ENCODE measurements at regions not wholly inside any gene's neighbourhood (a gene's known extent, or its start where the extent isn't known, plus 50 kb on each side); places are given as distances from the start of the nearest gene placed in this dataset.

DNA sequence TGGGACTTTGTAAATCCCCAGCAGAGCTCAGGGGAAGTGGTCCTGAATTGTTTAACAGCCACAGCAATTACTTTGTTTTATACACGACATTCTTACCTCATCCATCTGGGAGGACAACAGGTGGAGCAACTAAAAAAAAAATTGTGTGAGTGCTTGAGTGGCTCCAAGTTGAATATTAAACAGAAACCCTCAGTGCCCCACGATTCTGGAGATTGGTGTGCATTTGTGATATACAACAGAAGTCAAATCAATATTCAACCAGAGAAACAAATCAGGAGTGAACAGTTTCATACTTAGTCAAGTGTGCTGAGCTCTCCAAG is 204.8 kb downstream of the HAPSTR1 start:
- no peak for DNase-seq (ENCODE audit: insufficient read length, low spot score)
- no peak for FAIRE-seq

DNA sequence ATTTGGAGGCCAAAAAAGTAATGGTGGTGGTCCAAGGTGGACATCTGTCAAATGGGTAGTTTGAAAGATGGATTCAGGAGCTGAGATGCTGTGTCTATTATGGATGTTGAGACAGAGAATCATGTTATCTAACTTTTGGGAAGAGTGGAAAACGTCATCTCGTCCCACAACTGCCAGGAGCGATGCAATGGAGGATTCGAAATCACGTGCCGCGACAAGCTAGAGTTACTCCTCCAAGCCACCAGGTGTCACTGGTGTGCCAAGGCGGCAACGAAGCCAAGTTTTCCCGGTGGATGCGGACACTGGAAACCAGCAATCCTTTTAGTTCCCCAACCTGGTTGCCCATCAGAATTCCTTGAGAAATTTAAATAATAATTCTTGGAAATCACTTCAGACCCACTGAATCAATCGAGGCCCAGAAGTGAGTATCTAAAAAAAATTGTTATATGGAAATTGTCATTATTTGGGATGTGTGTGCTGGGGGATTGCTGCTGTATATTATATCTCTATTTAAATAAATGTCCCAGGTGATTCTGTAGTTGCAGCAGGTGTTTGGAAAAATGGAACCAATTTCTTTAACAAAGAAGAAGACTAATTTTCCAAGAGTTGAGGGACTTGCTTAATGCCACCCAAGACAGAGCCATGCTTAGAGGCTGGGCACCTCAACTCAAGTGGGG is 206.1 kb downstream of the HAPSTR1 start:
- no peak for DNase-seq (ENCODE audit: insufficient read length, low spot score)
- FAIRE-seq = no peak

DNA sequence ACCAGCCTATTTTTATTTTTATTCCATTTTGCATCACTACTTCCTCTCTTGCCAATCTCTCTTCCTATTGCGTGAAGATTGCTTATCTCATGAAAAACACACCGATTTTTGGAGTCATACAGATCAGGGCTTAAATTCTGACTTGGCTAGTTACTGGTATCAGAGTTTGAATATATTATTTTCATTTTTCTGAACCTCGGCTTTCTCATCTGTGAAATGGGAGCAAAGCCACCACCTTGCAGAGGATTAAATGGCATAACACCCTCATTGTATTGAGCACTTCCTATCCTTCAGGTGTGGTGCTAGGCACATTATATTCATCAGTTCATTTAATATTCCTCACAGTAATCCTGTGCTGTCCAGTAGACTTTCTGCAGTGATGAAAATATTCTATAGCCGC is 208.8 kb downstream of the HAPSTR1 start:
- FAIRE-seq (no peak), DNase-seq (ENCODE audit: insufficient read length, low spot score) (no peak)

DNA sequence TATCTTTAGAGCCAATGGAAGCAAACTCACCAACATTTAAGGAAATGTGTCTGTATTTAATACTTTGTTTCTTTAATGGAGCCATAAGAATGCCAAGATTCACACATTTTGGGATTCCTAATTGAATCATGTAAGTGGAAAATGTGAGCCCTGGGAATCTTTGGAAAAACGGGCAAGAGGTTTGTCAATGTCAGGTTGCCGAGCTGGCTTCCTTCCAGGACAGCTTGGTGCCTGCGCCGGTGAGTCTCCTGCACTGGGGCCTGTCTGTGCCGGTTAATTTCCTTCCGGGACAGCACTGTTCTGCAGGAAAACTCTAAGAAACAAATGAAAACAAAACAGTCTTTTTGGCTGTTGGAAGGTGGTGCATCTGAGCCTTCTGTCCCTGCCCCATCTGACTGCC is 210.6 kb downstream of the HAPSTR1 start:
- no peak for FAIRE-seq

DNA sequence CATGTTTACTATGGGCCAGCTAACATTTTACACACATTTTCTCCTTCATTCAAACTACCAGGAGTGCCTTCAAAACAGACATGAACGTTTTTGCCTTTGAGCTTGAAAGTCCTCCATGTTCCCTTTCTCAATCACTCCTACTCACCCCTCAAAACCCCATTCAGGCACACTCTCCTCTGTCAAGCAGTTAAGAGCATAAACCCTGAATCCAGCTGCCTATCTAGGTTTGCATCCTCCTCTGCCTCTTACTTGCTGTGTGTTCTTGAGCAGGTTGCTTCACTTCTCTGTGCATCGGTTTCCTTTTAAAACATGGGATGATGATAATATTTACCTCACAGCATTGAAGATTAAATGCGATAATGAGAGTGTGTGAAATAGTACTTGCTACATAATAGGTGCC is 215.3 kb downstream of the HAPSTR1 start:
- FAIRE-seq (no peak), DNase-seq (ENCODE audit: insufficient read length, low spot score) (no peak)

More for the DNA sequence above, 210.6 kb downstream of the HAPSTR1 start:
- DNase-seq (ENCODE audit: insufficient read length, low spot score) = no peak

DNA sequence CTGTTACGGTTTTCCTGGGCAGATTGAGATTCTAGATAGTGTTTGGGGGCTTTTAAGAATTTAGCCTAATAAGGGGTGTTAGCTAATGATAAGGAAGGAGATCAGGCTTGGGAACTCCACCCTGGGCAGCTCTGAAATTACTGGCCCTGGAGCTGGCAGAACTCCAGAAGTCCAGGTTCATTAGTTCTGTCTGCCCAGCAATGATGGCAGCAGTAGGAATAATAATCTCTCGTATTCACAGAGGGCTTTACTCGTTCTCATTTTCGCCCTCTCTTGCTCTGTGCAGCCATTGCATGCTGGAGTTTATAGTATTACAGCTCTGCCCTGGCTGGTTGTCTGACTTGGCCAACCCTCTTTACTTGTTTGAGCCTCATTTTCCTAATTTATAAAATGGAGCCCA is 216.0 kb downstream of the HAPSTR1 start:
- DNase-seq (ENCODE audit: insufficient read length, low spot score) (no peak), FAIRE-seq (no peak)

DNA sequence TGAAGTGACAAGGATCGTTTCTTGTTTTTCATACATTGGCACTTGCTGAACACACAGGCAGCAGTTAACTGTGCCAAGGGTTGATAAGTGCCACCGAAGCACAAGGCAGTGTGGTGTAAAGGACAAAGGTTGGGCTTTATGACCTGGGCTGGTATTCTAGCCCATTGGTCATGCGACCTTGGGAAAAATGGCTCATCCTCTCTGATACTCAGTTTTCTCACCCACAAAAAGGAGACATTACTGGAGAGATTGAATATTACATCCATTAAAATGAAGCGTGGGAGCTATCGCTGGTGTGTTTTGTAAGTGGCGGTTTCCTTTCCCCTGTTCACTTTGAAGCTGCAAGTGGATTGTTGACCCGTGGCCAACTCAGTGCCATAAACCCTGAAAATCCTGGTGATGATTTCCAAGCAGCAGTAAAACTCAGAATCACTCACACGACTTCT is 216.9 kb downstream of the HAPSTR1 start:
- DNase-seq (ENCODE audit: insufficient read length, low spot score) (no peak), FAIRE-seq (no peak)

DNA sequence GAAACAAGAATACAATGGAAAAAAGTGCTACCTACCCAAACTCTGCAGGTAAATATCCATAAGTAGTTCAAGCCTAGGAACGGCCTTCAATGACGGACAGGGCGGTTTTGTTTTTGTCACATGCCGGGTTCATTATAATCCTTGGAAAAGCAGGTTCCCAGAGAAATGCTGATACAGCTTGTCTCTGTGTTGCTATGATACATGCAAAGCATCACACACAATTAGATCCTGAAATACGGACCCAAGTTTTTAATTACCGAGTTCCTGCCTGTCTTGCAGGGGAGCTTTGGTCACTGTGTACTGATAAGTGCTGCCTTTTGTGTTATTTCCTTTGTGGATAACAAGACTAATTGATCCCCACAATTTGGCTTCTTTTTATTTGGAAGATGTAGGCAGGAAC is 217.4 kb downstream of the HAPSTR1 start:
- DNase-seq (ENCODE audit: insufficient read length, low spot score) (no peak), FAIRE-seq (no peak)

DNA sequence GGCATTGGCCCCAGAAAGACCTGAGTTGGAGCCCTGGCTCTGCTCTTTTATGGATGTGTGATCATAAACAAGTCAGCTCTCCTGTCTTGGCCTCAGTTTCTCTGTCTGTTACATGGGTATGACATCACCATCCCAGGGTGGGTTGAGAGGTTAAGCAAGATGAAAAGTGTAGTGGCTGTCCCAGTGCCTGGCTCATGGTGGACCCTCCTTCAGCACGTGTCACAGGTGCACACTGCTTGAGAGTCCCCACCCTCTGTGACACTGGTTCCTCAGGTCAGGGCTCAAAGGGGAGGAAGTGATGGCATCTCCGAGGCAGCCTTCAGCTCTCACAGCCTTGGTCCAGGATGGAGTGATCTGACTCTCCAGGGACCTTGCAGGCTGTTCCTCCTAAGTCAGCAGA is 218.4 kb downstream of the HAPSTR1 start:
- FAIRE-seq (no peak), DNase-seq (ENCODE audit: insufficient read length, low spot score) (no peak)

DNA sequence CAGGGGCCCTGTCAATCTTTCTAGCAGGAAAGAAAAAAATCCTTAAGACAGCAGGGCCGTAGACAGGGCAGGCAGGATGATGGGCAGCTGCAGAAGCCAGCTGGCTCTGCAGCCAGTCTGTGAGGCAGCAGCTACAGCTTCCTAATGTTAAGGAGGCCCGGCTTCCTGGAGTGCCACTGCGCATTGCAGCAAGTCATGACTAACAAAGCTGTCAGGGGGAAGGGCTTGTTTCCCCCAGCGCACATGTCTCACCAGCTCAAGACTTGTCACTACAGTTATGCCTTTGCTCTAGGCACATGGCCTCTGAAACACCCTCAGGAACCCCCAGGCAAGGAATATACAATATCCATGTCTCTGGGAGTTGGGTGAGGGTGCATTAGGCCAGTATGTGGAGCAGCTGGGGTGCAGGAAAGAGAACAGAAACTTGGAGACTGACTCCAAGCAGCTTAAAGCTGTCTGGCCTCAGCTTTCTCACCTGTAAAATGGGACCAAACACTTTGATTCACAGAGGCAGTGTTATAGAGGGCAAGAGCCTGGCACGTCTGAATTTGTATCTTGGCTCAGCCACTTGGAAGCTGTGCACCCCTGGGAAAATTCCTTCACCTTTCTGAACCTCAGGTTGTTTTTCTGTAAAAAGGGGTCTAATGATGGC is 220.0 kb downstream of the HAPSTR1 start:
- no peak for FAIRE-seq
- DNase-seq (ENCODE audit: insufficient read length, low spot score) = no peak

DNA sequence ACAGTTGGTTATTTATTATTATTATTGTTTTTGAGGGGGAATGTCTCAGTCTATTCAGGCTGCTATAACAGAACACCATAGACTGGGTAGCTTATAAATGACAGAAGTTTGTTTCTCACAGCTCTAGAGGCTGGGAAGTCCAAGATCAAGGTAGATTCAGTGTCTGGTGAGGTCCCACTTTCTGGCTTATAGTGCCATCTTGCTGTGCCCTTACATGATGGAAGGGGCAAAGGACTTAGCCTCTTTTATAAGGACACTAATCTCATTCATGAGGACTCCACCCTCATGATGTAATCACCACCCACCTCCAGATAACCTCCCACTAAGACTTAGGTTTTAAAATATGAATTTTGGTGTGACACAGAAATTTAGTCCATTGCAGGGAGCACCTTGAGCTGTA is 224.6 kb downstream of the HAPSTR1 start:
- FAIRE-seq (no peak), DNase-seq (ENCODE audit: insufficient read length, low spot score) (no peak)

DNA sequence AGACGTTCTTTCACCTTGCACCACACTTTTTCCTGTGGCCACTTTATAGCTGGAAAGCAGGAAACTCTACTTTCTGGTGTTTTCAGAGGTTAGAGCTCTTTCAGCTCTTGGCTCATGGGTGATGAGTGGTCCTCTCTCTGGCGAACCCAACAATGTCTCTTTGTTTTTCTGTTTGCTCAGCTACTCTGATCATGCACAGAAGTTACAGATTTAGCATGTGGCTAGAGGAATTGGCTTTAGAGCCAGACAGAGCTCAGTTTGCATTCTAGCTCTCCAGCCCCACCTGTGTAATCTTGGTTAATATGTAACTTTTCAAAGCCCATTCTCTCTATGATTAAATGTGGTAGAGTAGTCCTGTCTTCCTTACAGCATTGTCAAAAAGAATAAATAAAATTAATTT is 225.2 kb downstream of the HAPSTR1 start:
- no peak for FAIRE-seq
- no peak for DNase-seq (ENCODE audit: insufficient read length, low spot score)

DNA sequence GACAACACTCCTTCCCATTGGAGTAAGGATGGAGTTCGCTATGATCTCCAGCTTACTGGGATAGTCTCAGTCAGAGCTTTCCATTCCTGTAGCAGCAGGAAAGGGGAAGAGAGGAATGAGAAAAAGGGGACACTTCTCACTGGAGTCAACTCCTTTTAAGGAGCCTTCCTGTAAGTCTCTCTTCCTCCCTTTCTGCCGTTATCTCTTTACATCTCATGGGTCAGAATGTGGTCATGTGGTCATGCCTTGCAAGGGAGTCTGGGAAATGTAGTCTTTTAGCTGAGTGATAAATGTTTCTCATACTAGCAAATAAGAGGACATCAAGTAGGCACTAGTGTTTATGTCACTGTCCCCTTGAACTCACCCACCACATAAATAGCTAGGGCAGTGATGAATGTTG is 227.3 kb downstream of the HAPSTR1 start:
- no peak for FAIRE-seq
- no peak for DNase-seq (ENCODE audit: insufficient read length, low spot score)

DNA sequence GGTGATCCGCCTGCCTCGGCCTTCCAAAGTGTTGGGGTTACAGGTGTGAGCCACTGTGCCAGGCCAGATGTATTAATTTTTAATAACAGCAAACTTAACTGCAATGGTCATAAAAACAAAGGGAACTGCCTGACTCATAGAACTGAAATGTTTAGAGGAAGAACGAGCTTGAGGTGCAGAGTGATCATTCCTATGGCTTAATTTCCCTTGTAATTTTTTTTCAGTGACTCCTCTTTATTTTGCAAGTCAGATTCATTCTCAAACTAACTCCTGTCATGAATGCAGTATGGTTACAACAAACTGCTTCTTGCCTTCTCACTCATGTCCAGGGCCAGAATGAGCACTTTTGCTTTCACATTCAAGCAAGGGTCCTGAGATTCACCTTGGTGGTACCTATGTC is 231.3 kb downstream of the HAPSTR1 start:
- DNase-seq (ENCODE audit: insufficient read length, low spot score) = no peak
- no peak for FAIRE-seq

DNA sequence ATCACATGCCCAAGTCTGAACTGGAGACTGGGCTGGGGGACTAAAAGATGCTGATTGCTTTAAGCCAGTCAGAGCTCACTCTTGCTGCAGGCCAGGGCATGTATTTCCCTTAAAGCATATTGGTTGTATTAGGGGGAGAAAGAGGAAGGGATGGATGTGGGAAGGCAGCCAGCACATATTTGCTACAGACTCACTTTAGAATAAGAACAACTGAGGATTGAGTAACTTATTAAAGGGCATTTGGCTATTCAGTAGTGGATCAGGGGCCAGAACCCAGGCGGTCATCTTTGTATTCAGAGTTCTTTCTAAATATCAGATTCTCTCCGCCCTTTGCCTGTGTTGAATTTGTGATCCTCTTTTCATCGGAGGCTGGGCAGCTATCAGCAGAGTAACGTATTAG is 231.7 kb downstream of the HAPSTR1 start:
- FAIRE-seq = no peak
- DNase-seq (ENCODE audit: insufficient read length, low spot score) = no peak

DNA sequence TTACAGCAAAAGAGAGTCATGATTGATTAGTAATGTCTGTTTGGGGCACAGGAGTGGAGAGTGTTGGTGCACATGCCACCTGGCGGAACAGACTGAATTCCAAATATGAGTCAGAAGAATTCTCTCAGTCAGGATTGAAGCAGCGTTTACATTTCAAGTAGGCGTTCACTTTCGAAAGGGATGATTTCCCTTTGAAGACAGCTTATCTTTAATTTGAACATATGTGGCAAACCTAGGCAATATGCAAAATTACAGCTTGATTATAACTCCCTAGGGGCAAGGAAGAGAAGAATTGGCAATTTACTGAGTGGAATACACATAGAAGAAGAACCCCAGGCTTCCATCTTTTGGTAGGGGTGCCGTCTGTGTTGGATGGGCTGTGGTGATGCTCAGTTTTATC is 235.8 kb downstream of the HAPSTR1 start:
- FAIRE-seq (no peak), DNase-seq (ENCODE audit: insufficient read length, low spot score) (no peak)

DNA sequence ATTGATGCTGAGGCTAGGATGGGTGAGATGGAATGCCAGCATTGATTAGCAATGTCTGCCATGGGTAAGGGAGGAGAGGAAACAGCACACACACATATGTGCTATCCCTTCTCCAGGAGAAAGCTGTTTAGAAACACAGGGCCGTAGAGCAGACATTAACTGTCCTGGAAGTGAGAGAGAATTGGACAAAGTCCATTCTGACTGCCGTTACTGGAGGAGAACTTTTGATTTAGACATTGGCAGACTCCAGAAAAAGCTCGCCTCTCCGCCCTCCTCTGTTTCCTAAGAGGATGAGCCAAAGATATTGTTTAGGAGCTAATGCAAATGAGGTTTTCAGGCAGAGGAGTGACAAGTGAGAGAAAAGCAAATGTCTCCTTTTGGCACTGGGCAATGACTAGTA is 237.0 kb downstream of the HAPSTR1 start:
- no peak for FAIRE-seq

DNA sequence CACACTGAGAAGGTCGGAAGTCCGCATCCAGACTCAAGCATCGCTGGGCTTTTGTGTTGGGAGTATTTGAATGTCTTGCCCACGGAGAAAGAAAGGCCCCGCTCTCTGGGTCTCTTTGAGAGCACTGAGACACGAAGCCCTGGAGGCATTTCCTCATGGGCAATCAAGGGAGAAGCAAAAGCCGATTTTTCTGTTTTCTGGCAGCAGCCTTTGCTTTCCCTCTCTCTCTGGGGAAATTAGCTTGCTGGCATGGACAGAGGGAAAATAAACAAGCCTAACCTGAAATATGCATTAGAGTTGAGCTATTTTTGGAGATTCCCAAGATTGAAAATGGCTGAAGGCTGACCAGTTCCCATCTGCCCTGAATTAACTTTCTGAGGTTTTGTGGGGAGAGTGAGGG is 238.7 kb downstream of the HAPSTR1 start:
- DNase-seq (ENCODE audit: insufficient read length, low spot score) (no peak), FAIRE-seq (no peak)

More for the DNA sequence above, 237.0 kb downstream of the HAPSTR1 start:
- DNase-seq (ENCODE audit: insufficient read length, low spot score) = no peak

DNA sequence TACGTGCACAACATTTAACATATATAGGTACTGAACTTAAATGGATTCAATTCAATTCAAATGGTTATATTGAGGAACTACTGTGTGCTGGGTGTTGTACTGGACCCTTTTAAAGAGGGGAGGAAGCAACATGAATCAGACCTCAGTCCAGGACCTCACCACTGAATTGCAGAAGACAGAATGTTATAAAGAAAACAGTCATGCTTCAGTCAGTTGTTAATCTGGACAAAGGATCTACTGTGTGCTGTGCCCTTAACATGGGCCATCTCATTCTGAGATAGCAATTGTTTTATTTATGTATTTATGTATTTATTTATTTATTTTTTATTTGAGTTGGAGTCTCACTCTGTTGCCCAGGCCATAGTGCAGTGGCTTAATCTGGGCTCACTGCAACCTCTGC is 240.1 kb downstream of the HAPSTR1 start:
- DNase-seq (ENCODE audit: insufficient read length, low spot score) (no peak), FAIRE-seq (no peak)

DNA sequence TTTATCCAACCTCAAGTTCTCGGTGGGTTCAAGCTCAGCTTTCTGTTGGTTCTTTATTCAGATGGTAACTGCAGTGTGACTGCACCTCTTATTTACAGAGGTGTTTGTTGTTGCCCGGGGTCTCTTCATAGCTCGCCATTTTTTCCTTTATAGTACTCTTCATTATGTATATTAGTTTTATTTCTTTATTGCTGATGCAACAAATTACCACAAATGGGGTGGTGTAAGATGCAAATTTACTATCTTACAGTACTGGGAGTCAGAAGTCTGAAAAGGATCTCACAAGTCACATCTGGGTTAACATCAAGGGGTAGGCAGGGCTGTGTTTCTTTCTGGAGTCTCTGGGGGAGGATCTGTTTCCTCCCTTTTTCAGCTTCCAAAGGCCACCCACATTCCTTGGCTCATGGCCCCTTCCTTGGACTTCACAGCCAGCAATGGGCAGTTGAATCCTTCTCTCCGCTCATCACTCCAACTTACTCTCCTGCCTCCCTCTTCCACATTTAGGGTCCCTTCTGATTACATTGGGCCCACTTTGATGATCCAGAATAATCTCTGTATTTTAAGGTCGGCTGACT is 241.2 kb downstream of the HAPSTR1 start:
- DNase-seq (ENCODE audit: insufficient read length, low spot score) (no peak), FAIRE-seq (no peak)

DNA sequence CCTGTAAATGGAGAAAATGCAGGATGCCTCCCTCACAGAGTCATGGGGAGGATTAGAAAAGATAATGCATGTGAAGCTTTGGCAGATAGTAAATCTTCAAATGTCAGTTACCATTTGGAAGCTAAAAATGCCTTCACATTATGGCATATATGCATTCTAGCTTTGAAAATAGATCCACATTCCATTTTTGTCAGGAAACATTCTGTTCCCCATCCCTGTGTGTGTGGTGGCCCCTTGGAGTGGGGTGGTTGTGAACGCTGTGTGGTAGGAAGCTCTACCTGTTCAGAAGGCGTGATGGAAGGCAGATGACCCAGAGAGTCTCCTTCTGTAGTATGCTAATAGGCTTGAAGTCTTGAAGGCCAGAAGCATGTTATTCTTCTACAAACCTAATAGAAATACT is 242.0 kb downstream of the HAPSTR1 start:
- no peak for DNase-seq (ENCODE audit: insufficient read length, low spot score)
- FAIRE-seq = no peak

DNA sequence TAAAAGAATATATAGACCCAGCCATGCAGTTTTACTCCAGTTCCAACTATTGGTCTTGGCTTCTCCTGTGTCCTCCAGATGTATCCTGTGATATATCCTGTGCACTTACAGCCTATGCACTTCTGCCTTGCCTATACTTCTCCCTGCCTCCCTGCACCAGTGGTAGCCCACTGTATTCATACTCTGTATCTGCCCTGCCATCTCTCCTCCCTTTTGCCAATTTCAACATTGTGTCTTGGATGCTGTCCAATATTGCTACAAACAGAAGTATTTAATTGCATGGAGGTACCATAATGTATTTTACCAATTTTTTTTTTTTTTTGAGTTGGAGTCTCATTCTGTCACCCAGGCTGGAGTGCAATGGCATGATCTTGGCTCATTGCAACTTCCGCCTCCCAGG is 242.7 kb downstream of the HAPSTR1 start:
- DNase-seq (ENCODE audit: insufficient read length, low spot score) = no peak
- no peak for FAIRE-seq

Data from GM19239 (cell line).